PFSK-1 (cell line): ENCODE measurements at regions not wholly inside any gene's neighbourhood (a gene's known extent, or its start where the extent isn't known, plus 50 kb on each side); places are given as distances from the start of the nearest gene placed in this dataset.

ENCODE experiments used
- FOXP2 ChIP-seq: optimal IDR thresholded peaks from 2 replicates; pipeline ENCODE3; 2011; ENCODE audit warnings: borderline replicate concordance, control low read depth, inconsistent platforms; ENCODE audit not compliant: insufficient read depth; ENCODE audit errors: extremely low read length, extremely low read depth
- POLR2AphosphoS5 ChIP-seq: IDR thresholded peaks from 2 replicates; pipeline ENCODE4 v1.6.1; 2012; ENCODE audit warnings: low read depth, mild to moderate bottlenecking, control low read depth, low read length, moderate library complexity
- SIN3A ChIP-seq: IDR thresholded peaks from 2 replicates; pipeline ENCODE4 v1.6.1; 2012; ENCODE audit warnings: mild to moderate bottlenecking, low read length, moderate library complexity, borderline replicate concordance; ENCODE audit not compliant: insufficient read depth
- TAF1 ChIP-seq: IDR thresholded peaks from 2 replicates; pipeline ENCODE4 v1.6.1; 2012; ENCODE audit warnings: low read length, control low read depth, borderline replicate concordance; ENCODE audit not compliant: insufficient read depth
- TF ChIP-seq, protein P1 (sequence below), 2 experiments: IDR thresholded peaks; 2 replicates each; pipeline versions ENCODE4 v1.6.1 to v1.8.0; 2011 to 2012; ENCODE audit warnings: low read depth in 2 of 2, low read length in 2 of 2, control low read depth in 1 of 2, inconsistent platforms in 1 of 2, mild to moderate bottlenecking in 1 of 2, moderate library complexity in 1 of 2; ENCODE audit not compliant: insufficient read depth in 1 of 2

DNA sequence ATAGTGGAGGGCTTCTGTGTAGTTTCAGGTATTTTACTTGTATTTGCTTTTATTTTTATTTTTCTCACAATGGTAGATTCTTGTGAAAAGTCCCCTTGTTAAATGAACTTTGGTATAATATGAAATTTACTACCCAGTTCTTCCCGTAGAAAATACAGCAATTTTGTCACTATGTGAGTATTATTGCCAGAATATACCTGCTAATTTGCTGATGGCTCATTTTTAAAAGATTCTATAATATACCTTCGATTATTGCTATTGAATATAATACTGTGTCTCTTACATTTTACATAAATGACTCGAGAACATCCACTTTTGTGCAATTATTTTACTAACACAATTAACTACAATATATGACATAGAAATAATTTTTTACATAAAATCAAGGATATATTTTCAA lies 262.3 kb upstream of the NOVA1 start:
- no peak for TF ChIP-seq FOXP2
- TF ChIP-seq TAF1 = no peak
- TF ChIP-seq POLR2AphosphoS5 = no peak
- TF ChIP-seq, protein P1, sequence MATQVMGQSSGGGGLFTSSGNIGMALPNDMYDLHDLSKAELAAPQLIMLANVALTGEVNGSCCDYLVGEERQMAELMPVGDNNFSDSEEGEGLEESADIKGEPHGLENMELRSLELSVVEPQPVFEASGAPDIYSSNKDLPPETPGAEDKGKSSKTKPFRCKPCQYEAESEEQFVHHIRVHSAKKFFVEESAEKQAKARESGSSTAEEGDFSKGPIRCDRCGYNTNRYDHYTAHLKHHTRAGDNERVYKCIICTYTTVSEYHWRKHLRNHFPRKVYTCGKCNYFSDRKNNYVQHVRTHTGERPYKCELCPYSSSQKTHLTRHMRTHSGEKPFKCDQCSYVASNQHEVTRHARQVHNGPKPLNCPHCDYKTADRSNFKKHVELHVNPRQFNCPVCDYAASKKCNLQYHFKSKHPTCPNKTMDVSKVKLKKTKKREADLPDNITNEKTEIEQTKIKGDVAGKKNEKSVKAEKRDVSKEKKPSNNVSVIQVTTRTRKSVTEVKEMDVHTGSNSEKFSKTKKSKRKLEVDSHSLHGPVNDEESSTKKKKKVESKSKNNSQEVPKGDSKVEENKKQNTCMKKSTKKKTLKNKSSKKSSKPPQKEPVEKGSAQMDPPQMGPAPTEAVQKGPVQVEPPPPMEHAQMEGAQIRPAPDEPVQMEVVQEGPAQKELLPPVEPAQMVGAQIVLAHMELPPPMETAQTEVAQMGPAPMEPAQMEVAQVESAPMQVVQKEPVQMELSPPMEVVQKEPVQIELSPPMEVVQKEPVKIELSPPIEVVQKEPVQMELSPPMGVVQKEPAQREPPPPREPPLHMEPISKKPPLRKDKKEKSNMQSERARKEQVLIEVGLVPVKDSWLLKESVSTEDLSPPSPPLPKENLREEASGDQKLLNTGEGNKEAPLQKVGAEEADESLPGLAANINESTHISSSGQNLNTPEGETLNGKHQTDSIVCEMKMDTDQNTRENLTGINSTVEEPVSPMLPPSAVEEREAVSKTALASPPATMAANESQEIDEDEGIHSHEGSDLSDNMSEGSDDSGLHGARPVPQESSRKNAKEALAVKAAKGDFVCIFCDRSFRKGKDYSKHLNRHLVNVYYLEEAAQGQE (IDR thresholded peaks at IDR 0.05; ENCODE audit: insufficient read depth in 1 of 2, low read depth in 2 of 2, low read length in 2 of 2) = no peak
- no peak for TF ChIP-seq SIN3A

DNA sequence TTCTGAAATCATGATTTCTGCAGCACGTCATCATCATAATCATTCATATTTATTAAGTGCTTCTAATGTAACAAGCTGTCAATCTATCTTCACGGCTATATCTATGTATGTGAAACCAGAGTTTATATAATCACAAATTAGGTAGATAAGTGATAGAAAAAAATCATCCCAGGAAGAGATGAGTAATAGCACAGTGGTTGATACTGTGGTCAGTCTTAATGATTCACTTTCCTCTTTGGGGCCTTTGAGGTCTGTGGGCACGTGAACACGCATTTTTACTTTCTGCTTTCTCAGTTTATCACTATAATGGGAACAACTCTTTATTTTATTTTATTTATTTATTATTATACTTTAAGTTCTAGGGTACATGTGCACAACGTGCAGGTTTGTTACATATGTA lies 265.9 kb upstream of the NOVA1 start:
- TF ChIP-seq FOXP2 (no peak), POLR2AphosphoS5 (no peak), SIN3A (no peak), TAF1 (no peak)
- TF ChIP-seq, protein P1 (IDR thresholded peaks at IDR 0.05; ENCODE audit: insufficient read depth in 1 of 2, low read depth in 2 of 2, low read length in 2 of 2) = no peak

DNA sequence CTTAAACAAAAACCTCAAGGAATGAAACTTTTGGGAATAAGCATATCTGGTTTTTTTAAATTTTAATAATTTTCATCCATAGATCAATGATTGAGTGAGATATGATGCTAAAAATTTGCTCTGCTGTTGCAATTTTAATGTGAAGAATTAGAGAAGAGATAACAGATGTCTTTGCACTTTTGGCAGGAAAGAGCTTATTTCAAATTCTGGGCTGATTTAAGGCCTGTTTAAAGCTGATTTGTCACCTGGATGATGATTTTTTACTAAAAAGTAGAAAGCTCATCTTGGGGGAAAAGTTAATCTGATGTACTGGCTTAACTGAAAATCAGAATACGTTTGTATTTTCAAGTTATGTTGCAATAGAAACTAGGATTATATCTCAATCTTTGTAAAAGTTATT lies 268.9 kb upstream of the NOVA1 start:
- TF ChIP-seq POLR2AphosphoS5 (no peak), SIN3A (no peak), TAF1 (no peak), FOXP2 (no peak)
- TF ChIP-seq, protein P1 (IDR thresholded peaks at IDR 0.05; ENCODE audit: insufficient read depth in 1 of 2, low read depth in 2 of 2, low read length in 2 of 2) = no peak

- TF ChIP-seq POLR2AphosphoS5 = no peak
Observed at GRCh38 chr14:26867171-26867757, 269.4 kb upstream of the NOVA1 start.

- TF ChIP-seq POLR2AphosphoS5 = no peak
- no peak for TF ChIP-seq SIN3A
- no peak for TF ChIP-seq FOXP2
- TF ChIP-seq, protein P1 (IDR thresholded peaks at IDR 0.05; ENCODE audit: insufficient read depth in 1 of 2, low read depth in 2 of 2, low read length in 2 of 2) = no peak
- no peak for TF ChIP-seq TAF1
Observed at GRCh38 chr14:26870096-26870495, 272.3 kb upstream of the NOVA1 start.
